ENCODE measurements at regions not wholly inside any gene's neighbourhood (a gene's known extent, or its start where the extent isn't known, plus 50 kb on each side); places are given as distances from the start of the nearest gene placed in this dataset.

GRCh38 chr13:111555903-111556302 lies 235.5 kb downstream of the TEX29 start:
- no peak for TF ChIP-seq POLR2A (IDR thresholded peaks at IDR 0.05)
- TF ChIP-seq, protein P1, sequence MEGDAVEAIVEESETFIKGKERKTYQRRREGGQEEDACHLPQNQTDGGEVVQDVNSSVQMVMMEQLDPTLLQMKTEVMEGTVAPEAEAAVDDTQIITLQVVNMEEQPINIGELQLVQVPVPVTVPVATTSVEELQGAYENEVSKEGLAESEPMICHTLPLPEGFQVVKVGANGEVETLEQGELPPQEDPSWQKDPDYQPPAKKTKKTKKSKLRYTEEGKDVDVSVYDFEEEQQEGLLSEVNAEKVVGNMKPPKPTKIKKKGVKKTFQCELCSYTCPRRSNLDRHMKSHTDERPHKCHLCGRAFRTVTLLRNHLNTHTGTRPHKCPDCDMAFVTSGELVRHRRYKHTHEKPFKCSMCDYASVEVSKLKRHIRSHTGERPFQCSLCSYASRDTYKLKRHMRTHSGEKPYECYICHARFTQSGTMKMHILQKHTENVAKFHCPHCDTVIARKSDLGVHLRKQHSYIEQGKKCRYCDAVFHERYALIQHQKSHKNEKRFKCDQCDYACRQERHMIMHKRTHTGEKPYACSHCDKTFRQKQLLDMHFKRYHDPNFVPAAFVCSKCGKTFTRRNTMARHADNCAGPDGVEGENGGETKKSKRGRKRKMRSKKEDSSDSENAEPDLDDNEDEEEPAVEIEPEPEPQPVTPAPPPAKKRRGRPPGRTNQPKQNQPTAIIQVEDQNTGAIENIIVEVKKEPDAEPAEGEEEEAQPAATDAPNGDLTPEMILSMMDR (IDR thresholded peaks at IDR 0.05) = no peak

Measured in testis (tissue), 2 donors.